Stimulated activated CD8-positive, alpha-beta memory T cell treated with anti-CD3 and anti-CD28 coated beads, Interleukin-4, amount 100 ng/mL, for 48 hours (primary cell): ENCODE measurements at regions not wholly inside any gene's neighbourhood (a gene's known extent, or its start where the extent isn't known, plus 50 kb on each side); places are given as distances from the start of the nearest gene placed in this dataset.

ENCODE experiments used
- DNase-seq: peaks from one replicate; pipeline ENCODE4 v3.0.0-alpha.2; 2020

DNA sequence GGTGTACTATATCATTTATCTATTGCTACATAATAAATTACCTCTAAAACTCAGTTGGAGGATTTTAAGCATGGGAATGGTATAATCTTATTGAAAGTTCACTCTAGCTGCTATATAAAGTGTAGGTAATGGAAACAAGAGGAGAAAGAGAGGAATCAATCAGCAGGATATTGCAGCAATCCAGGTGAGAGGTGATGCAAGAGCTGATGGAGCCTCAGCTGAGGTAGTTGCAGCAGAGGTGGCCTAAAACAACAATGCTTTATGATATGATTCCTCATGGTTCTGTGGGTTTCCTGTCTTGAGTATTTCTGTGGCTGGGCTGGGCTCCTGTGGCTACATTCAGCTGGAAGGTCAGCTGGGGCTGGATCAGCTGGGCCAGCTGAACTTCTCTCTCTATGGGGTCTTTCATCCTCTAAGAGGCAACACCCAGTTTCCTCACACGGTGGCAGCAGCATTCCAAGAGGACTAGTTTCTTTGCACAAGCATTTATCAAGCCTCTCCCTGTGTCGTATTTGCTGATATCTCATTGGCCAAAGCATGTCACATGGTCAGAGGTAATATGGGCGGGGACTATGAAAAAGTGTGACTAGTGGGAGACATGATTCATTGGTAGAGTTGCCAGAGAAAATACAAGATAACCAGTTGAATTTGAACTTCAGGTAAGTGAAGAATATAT, 135.4 kb upstream of the LARGE1 start:
- no peak for DNase-seq

GRCh38 chr22:34057726-34058125, 137.4 kb upstream of the LARGE1 start:
- no peak for DNase-seq

GRCh38 chr22:34064696-34065095, 144.4 kb upstream of the LARGE1 start:
- DNase-seq, result no peak

GRCh38 chr22:34067031-34067430, 146.8 kb upstream of the LARGE1 start:
- DNase-seq, result no peak

GRCh38 chr22:34068001-34068400, 147.7 kb upstream of the LARGE1 start:
- no peak for DNase-seq

DNA sequence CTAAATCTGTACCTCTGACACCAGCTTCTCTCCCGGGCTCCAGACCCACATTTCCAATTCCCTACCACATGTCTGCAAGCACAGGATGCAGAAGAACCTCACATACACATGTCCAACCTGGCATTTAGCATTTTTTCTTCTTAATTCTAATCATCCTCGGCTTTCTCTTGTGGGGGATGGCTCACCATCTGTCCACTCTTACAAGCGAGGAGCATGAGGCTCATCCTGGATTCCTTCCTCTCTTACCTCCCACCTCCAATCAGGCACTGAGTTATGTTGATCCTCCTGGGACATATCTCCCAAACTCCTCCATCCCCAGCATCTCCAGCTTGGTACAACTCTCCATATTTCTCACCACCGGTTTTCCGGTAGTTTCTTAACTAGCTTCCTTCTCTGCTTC, 149.8 kb upstream of the LARGE1 start:
- DNase-seq, result no peak

- DNase-seq, result no peak
These were observed 150.3 kb upstream of the LARGE1 start for GRCh38 chr22:34070531-34070930.

GRCh38 chr22:34072585-34072984, 152.3 kb upstream of the LARGE1 start:
- DNase-seq, result no peak

DNA sequence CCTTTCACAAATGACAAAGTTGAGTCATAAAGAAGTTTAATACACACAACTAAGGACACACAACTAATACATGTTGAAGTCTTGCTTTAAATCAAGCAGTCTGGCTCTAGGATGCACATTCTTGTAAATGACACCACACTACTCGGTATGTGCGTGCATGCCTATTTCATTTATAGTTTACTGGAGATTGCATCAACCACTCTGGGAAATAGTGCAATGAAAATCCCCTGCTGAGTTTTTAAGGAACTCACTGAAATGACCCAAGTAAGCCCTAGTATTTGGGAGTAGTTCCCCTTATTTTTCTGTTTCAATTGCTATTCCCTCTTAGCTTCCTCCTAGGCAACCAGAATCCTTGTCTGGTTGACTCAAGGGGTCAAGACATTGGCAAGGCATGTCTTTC, 160.2 kb upstream of the LARGE1 start:
- DNase-seq, result no peak

- DNase-seq, result no peak
These were observed 176.5 kb upstream of the LARGE1 start for GRCh38 chr22:34096770-34097169.

- no peak for DNase-seq
These were observed 179.0 kb upstream of the LARGE1 start for GRCh38 chr22:34099278-34099677.

DNA sequence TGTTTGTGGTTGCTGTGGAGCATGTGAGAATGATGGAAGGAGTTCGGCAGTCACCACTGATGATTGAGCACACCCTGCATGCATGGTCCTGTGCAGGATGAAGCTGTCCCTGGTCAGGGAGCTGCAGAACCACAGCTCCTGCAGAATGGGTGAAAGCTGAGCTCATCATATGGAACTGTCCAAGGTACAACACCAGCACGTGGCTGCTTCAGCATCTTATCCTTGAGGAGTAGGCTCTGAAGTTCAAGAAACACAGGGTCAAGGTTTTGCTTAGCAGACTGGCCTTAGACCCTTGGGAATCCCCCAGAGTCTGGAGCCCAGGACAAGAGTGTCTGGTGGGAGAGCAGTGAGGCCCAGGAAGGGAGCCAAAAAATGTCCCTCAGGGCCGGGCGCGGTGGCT, 182.4 kb upstream of the LARGE1 start:
- no peak for DNase-seq

DNA sequence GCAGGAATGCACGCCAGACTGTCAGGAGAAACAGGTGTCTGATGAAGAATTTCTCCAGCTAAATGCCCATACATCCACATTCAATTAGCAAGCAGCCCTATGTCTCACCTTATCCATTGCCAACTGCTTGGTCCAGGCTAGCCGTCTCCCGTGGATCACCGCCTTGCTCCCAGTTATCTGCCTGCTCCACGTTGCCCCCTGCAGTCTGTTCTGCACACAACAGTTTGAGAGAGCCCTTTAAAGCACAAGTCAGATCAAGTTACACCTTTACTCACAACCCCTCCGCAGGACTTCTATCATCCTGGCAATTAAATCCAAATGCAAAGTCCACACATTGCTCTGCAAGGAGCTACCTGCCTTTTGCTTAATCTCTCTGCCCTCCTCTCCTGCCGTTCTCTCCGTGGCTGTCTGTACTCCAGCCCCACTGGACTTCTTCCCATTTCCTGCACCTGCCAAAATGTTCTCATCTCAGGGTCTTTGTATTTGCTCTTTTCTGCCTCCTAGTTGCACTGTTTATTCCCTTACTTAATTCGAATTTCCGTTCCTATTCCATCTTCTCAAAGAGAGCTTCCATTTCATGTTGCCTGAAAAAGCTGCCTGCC, 185.3 kb upstream of the LARGE1 start:
- peak; percentile 48 for DNase-seq

GRCh38 chr22:34108168-34108567, 187.9 kb upstream of the LARGE1 start:
- no peak for DNase-seq

DNA sequence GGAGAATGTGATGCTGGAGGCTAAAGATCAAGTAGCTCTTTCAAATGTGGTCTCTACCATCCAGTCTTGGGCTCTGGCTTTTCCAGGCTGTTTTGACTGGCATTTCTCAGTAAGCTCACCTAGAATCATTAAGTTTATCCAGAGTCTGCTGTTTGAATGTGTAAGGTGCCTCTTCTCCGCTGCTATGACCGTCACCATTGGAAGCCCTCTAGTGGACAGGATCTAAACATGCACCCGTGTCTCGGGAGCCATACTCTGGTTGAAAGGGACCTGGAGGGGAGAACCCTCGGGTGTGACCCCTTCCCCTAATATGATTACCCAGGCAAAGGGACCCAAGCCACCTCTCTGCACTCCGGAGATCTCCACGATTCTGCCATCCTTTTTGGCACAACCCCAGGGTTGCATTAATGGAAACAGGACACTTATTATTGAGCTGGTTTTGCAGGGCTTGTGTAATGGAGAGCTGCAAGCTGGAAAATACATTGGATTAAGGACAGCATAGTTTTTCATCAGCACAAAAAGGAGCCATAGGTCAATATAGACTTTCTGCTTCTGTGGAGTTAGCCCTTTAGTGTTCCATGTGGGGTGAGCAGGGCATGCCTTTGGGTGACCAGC, 191.0 kb upstream of the LARGE1 start:
- DNase-seq, result peak; percentile 33

DNA sequence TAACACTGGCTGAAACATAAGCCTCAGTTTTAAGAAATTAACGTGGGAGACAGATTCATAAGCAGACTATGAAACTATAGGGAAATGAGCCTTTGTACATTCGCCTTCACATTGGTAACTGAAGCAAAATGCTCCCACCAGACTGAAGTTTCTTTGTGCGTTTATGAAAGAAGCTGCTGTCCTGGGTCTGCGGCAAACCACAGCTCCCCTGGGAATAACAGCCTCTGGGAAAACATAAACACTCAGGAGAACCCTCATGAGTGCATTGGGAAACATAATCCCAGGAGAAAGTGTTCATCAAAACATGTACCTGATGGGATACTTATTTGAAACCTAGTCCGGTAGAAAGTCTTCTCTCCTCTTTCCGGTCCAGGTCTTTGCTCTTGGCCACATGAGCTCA, 193.1 kb upstream of the LARGE1 start:
- no peak for DNase-seq

- DNase-seq, result no peak
These were observed 194.1 kb upstream of the LARGE1 start for GRCh38 chr22:34114406-34114805.

GRCh38 chr22:34115722-34116121, 195.4 kb upstream of the LARGE1 start:
- DNase-seq, result no peak

DNA sequence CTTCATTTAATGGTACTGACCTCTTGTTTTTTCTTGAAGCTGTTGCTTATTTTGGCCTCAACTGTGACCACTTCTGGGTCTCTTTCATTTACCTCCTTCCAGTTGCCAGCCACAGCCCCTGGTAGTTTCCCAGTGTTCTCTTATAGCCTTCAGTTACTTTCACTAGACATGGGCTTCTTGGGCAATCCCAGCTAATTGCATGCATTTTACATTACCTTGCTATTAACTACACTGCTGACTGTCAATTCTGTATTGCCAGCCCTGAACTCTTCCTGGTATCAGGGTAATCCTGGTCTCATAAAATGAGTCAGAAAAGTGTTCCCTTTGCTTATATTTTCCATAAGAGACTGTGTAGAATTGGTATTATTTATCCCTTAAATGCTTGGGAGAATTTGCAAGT, 195.8 kb upstream of the LARGE1 start:
- DNase-seq, result no peak

GRCh38 chr22:34122042-34122441, 201.8 kb upstream of the LARGE1 start:
- DNase-seq, result no peak

- no peak for DNase-seq
These were observed 209.6 kb upstream of the LARGE1 start for GRCh38 chr22:34129691-34130486.

GRCh38 chr22:34135749-34136148, 215.5 kb upstream of the LARGE1 start:
- no peak for DNase-seq

DNA sequence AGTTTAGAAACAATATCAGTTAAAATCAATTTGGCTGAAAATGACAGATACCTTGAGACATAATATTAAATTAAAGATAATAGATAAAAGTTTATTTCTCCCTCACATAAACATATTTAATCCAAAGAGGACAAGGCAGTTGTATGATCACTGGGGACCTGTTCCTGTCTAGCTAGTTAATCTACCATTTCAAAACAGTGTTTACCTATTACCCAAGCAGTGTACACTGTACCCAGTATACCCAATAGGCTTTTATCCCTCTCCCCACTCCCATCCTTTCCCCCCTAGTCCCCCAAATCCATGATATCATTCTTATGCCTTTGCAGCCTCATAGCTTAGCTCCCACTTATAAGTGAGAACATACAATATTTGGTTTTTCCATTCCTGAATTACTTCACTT, 229.7 kb upstream of the LARGE1 start:
- DNase-seq, result no peak

DNA sequence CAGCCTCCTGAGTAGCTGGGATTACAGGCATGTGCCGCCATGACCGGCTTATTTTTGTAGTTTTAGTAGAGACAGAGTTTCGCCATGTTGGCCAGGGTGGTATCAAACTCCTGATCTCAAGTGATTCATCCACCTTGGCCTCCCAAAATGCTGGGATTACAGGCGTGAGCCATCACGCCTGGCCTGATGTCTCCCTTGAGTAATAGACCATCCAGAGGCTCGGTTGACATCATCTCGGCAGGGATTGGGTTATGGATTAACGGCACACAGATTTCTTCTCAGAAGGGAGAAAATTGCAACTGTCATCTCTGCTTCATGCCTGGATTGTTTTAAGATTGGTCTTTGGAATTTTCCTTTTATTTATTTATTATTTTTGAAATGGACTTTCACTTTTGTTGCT, 239.2 kb upstream of the LARGE1 start:
- DNase-seq, result no peak
